ENCODE measurements at regions not wholly inside any gene's neighbourhood (a gene's known extent, or its start where the extent isn't known, plus 50 kb on each side); places are given as distances from the start of the nearest gene placed in this dataset.

- no peak overlapping the region for H4K5ac ChIP-seq (ENCODE audit: insufficient read length, low read depth, low read length)
- H3K14ac ChIP-seq (ENCODE audit: insufficient read length): no peak overlapping the region
- TF ChIP-seq USF2 (IDR thresholded peaks at IDR 0.05; ENCODE audit: low read length) (peak; percentile 59; the same call in 1 of the 2 replicates), SIX5 (IDR thresholded peaks at IDR 0.05; ENCODE audit: low read depth, low read length) (peak; percentile 29; the same call in 1 of the 2 replicates), ATF2 (IDR thresholded peaks at IDR 0.05; ENCODE audit: low read length) (no peak), POU5F1 (IDR thresholded peaks at IDR 0.05; ENCODE audit: low read depth, low read length) (no peak), KDM5A (IDR thresholded peaks at IDR 0.05; ENCODE audit: low read length) (no peak), KDM4A (IDR thresholded peaks at IDR 0.05; ENCODE audit: low read depth, low read length, severe bottlenecking) (no peak), ZNF274 (IDR thresholded peaks at IDR 0.05; ENCODE audit: borderline replicate concordance, extremely low read depth, low read length) (no peak), RAD21 (IDR thresholded peaks at IDR 0.05 in 1 of 2, conservative IDR thresholded peaks at IDR 0.05 in 1 of 2; ENCODE audit: low read depth in 2 of 2, low read length in 2 of 2) (no peak), SP1 (IDR thresholded peaks at IDR 0.05; ENCODE audit: low read depth, low read length) (no peak), RFX5 (IDR thresholded peaks at IDR 0.05; ENCODE audit: borderline replicate concordance, low read depth, low read length) (no peak), YY1 (IDR thresholded peaks at IDR 0.05; ENCODE audit: low read depth, low read length) (no peak)
- no peaks in the 10 kb centered on the region for H3K9me3 ChIP-seq (ENCODE audit: insufficient read depth in 2 of 2, low read depth in 1 of 2, low read length in 1 of 2)
- no peaks in the 10 kb centered on the region for H4K20me1 ChIP-seq (replicated peaks in 1 of 2; ENCODE audit: control insufficient read depth in 1 of 2, insufficient read depth in 2 of 2, low read length in 2 of 2)
- H3K4me3 ChIP-seq (ENCODE audit: extremely low read depth in 1 of 4, insufficient read depth in 2 of 4, low read depth in 3 of 4, low read length in 4 of 4): no peak overlapping the region
- FAIRE-seq (no peak), DNase-seq (ENCODE audit: low read depth in 1 of 2, low spot score in 2 of 2) (no peak)
- H2BK20ac ChIP-seq (ENCODE audit: low read length): no peak overlapping the region
- no peak overlapping the region for H4K91ac ChIP-seq (replicated peaks; ENCODE audit: insufficient read length, low read length)
- no peaks in the 10 kb centered on the region for H3K79me1 ChIP-seq (ENCODE audit: low read depth, low read length)
- H3K23me2 ChIP-seq (ENCODE audit: low read depth, low read length): no peaks in the 10 kb centered on the region; the same call in 1 of the 2 replicates
- H3K23ac ChIP-seq (ENCODE audit: insufficient read length): no peak overlapping the region
- H3K4me1 ChIP-seq (replicated peaks in 1 of 4; ENCODE audit: control insufficient read depth in 3 of 4, insufficient read depth in 4 of 4, low read length in 3 of 4): peaks cover 3 to 5% (median 4%) of the 10 kb centered on the region in 4 experiments; a peak in 4 of 7 replicates
- CTCF ChIA-PET (ENCODE audit: partially characterized antibody): no interaction called here
- no peaks in the 10 kb centered on the region for H3K36me3 ChIP-seq (ENCODE audit: control insufficient read depth in 2 of 4, insufficient read depth in 4 of 4, low read length in 3 of 4)
- H4K8ac ChIP-seq (ENCODE audit: extremely low read depth, insufficient read depth, low read length): no peak overlapping the region
- no peak overlapping the region for H3K18ac ChIP-seq (ENCODE audit: extremely low read depth, low read length)
- H3K9ac ChIP-seq (replicated peaks in 1 of 4; ENCODE audit: extremely low read depth in 1 of 4, low read depth in 3 of 4, low read length in 3 of 4): no peak overlapping the region
- WGBS, 2 experiments (ENCODE audit: extremely low coverage in 1 of 2, insufficient coverage in 1 of 2, insufficient read length in 1 of 2, insufficient replicate concordance in 2 of 2, low coverage in 1 of 2, low lambda C conversion rate in 2 of 2, missing lambda C conversion rate in 1 of 2): 100% methylated on average over 1 of the region's 1 CpG; no CpG with 5 or more reads in 1 of the 2 experiments
- POLR2A ChIA-PET (ENCODE audit: partially characterized antibody): no interaction called here
- H2BK12ac ChIP-seq (ENCODE audit: low read depth, low read length): peak overlapping the region; percentile 6; the same call in 1 of the 2 replicates
- 0 out of 2 replicates have a peak overlapping the region, but pooled peaks have one; percentile 8 for H2AFZ ChIP-seq (ENCODE audit: low read length)
- no peak overlapping the region for H3K27ac ChIP-seq (ENCODE audit: low read depth, low read length)
- no peak overlapping the region for H2BK120ac ChIP-seq (replicated peaks; ENCODE audit: low read depth, low read length)
- H2BK15ac ChIP-seq (ENCODE audit: low read length): no peak overlapping the region
- no peak overlapping the region; the same call in 1 of the 2 replicates for H2BK5ac ChIP-seq (ENCODE audit: low read depth, low read length)
- H3K4ac ChIP-seq (replicated peaks; ENCODE audit: insufficient read length, low read depth, low read length): no peak overlapping the region
- H3K56ac ChIP-seq (replicated peaks; ENCODE audit: insufficient read length, low read depth, low read length): no peak overlapping the region
- H3K27me3 ChIP-seq (replicated peaks in 1 of 4; ENCODE audit: control insufficient read depth in 3 of 4, extremely low read depth in 1 of 4, insufficient read depth in 3 of 4, low read length in 3 of 4): no peaks in the 10 kb centered on the region
- no peak overlapping the region for H2AK5ac ChIP-seq (ENCODE audit: low read depth, low read length)
- H3K4me2 ChIP-seq (ENCODE audit: insufficient read depth in 1 of 2, low read depth in 2 of 2, low read length in 2 of 2): no peak overlapping the region
- no peaks in the 10 kb centered on the region for H3K79me2 ChIP-seq (ENCODE audit: control insufficient read depth in 1 of 2, insufficient read depth in 2 of 2, low read length in 2 of 2)
These were observed 115.6 kb upstream of the JAG1 start for GRCh38 chr20:10789386-10789785.

Data from H1 (cell line).